CD4-positive, alpha-beta T cell treated with Interleukin-6 at 100 ng/mL for 8 hours (primary cell): ENCODE measurements at regions not wholly inside any gene's neighbourhood (a gene's known extent, or its start where the extent isn't known, plus 50 kb on each side); places are given as distances from the start of the nearest gene placed in this dataset.
A peak's percentile ranks its signal among the peaks of the same experiment; 100 is the strongest.

Experiments
- DNase-seq: peaks from one replicate; pipeline ENCODE4 v3.0.0-alpha.2; 2020; ENCODE audit warnings: mixed read lengths, low spot score

DNA sequence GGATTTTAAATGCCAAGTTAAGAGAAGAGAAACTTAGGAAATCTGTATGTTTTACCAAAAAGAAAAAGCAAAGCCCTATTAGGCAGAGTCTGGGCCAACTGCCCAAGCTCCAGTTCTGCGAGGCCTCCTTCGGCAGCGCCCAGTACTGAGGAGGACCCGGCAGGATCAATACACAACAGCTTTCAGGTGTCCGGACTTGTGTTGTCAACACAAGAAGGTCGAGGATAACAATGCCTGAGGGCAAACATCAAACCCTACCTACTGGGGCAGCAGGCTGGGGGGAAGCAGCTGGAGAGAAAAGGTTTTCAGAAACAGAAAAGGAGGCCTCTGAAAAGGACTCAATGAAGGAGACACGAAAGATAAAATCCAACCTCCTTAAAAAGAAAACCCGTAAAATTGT is 98.1 kb upstream of the GJB5 start:
- no peak for DNase-seq

DNA sequence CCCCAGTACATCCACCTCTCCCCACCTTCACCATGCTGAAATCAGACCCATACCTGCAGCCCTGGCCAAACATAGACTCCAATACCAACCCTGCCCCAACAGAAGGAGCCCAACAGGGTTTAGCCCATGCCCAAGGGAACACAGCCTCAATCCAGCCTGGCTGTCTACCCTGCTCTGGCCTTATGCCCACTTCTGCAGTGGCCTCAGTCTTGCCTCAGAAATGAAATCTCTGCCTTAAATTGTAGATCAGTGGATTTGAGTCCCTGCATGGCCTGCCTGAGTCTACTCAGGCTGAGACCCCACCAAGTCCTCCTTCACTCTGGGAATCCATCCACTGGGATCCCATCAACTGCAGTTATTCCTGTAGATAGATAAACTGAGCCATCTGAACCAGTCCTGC is 97.6 kb upstream of the GJB5 start:
- DNase-seq = no peak

DNA sequence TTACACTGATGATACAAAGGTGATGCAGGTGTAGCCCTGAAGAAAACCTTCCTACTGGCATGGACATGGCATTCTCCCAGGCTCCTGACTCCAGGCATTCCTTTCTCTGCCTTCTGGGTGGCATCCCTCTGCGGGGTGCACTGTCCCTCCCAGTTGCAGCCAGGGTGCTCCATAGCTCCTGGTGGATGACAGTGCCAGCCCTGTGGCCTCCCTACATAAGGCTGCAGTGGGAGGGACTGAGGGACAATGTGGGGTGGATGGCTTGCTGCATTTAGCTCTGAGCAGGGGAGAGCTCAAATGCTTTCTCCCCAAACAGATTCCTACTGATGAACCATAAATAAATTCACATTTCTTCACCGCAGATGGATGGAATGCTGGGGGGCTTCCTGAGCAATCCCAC is 97.0 kb upstream of the GJB5 start:
- DNase-seq = no peak

DNA sequence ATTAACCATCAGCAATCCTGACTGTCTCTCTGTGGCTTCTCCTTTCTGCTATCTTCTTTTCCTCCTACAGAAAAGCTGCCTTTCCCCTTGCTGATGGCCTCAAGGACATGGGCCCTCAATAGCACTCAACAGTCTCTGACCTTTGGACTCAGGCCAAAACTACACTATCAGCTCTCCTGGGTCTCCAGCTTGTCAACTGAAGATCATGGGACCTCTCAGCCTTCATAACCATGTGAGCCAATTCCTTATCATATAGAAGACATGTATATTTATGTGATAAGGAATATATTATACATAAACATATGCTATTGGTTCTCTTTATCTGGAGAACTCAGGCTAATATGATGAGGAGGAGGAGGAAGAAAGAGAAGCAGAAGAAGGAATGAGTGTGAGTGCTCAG is 91.8 kb upstream of the GJB5 start:
- no peak for DNase-seq

DNA sequence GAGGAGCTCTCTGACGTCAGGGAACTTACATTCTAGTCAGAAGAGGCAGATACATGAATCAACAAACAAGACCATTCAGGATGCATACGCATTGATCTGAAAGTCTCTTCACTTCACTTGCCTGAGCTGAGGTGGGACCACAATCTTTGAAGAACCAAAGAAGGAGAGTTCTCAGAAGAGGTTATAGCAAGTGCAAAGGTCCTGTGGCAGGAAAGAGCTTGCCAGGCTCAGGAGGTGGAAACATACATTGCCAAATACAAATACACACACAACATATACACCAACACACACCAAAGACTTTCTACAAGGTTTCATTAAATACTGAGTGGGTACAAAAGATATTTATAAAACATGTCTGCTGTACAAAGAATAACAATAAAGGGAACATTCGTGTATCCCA is 86.8 kb upstream of the GJB5 start:
- no peak for DNase-seq

DNA sequence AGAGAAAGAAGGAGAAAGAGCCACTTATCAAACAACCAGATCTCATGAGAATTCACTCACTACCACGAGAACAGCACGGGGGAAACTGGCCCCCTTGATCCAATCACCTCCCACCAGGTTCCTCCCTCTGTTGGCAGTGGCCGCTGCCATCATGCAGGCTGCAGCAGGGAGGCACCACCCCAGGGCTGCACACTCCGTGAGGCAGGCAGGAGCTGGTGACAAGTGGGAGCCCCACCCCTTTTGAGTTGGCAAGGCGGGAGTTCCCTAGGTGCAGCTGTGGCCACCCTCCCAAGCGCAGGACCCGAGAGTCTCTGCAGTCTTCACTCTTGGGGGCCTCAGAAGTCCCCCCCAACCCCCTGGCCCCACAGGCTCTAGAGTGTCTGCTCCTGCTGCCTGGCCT is 83.9 kb upstream of the GJB5 start:
- no peak for DNase-seq

DNA sequence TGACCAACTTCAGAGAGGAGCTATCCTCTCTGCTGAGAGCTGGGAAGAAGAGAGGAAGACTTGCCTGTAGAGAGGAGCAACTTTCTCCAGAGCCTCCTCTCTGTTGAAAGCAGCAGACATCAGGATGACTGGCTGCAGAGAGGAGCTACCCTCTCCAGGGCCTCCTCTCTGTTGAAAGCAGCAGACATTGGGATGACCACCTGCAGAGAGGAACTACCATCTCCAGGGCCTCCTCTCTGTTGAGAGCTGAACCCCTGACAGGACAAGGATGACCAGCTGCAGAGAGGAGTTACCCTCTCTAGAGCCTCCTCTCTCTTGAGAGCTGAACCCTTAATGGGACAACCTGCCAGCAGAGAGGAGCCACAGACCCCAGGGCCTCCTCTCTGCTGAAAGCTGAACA is 83.0 kb upstream of the GJB5 start:
- no peak for DNase-seq

DNA sequence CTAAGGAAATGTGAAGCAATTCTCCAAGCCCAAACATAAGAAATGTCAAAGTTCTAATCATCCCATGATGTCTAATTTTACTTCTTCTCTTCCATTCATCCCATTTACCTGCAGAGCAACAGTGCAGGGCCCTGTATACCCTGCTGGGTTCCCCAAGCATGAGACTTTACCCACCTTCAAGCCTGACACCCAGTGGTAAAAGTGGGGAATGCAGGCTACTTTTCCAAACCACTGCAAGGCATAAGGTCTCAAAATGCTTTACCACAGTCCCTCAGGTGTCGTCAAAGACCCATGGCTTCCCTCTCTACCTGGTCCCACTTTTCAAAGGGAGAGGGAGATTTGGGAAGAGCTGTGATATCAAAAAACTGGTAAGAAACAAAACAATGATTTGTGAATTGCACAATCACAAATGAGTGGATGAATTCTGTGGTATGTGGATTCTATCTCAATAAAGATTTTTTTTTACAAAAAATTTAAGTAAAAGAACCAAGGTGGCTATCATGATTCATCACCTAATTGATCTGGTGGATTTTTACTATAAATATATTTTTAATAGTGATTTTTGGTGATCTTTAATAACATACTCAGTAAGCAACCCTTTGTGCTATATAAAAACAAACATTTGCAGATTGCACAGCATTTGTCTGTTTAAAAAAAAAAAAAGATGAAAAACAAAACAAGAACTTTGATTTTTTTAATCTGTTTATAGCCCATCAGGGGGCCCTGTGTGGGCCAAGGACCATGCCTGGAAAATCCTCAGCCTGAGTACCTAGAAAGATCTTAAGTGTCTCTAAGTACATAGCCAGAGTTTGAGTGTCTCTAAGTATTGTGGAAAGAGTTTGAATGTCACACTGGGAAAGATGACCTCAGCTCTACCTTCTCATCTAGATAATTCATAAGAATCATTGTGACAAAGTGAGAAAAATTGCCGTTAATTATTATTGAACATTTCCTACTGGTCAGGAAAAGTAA is 73.1 kb upstream of the GJB5 start:
- peak; percentile 27 for DNase-seq

DNA sequence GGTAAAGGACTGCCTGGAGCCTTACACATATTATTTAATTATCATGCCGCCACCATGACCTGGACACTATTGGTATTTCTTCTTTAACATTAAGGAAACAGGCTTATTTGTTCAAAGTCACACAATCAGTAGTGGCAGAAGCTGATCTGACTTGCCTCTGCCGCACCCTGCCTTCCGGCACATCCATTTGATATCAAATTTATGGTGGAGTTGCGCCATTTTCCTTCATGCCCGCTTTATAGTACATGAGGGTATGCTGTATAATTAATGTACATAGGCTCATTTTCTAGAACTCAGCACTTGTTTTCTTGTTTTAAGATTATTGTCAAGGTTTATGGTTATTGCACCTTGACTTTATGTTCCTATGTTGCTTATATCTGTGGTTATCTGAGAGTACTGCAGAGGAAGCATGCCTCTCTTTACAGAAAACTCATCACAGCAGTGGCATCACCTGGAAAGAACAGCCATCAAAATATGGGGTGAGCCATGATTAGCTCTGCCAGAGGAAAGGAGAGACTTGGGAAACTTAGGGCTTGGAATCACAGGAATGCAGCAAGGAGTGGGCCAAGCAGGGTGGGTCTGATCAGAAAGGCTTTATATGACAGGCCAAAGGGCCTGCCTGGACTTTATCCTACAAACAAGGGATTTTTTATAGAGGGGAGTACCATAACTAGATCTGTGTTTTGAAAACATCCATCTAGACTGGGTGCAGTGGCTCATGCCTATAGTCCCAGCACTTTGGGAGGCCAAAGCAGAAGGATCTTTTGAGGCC is 72.2 kb upstream of the GJB5 start:
- no peak for DNase-seq

DNA sequence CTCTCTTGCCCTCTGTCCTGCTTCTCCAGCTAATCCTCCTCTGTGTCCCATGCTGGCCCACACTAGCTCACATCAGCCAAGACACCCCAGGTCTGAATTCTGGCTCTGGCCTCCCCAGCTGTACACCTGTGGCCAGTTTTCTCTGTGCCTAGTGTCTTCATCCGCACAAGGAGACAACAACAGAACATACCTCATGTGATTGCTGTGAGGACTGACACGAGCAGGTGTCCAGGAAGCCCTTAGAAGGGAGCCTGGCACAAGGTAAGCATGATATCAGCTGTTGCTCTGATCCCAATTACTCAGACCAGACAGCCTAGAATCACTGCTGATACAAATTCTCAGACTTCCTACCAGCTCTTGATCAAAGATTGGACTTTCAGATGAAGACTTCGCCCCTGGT is 71.2 kb upstream of the GJB5 start:
- no peak for DNase-seq

DNA sequence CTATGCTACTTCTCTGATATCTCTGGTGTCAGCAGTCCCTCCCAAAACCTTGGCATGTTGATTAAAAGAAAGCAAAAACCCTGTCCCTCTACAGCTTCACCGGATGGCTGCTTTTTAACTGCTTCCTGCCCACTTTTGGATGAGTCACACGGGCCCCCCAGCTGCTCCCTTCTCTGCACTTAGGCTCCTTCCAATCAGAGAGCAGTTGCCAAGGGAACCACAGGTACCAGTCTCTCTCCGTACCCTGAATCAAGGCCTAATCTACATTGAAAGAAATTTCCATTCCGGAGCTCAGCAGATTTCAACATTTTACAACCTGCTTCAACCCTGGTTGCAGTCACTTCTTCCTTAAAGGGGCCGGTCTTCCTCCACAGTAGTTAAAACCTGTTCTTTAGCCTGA is 70.6 kb upstream of the GJB5 start:
- DNase-seq = no peak

DNA sequence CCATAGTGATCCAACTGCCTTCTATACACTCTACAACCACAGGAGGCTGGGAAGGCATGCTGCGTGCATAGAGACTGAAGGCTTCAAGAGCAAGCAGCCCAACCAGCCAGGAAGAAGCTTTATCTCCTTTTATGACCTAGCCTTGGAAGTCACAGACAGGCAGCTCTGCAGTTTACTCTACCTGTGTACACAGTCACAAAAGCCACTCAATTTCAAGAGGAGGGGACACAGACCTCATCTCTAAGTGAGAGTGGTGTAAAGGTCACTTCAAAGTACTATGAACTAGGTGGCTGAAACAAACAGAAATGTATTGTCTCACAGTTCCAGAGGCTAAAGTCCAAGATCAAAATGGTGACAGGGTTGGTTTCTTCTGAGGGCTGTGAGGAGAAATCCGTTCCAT is 69.6 kb upstream of the GJB5 start:
- no peak for DNase-seq

DNA sequence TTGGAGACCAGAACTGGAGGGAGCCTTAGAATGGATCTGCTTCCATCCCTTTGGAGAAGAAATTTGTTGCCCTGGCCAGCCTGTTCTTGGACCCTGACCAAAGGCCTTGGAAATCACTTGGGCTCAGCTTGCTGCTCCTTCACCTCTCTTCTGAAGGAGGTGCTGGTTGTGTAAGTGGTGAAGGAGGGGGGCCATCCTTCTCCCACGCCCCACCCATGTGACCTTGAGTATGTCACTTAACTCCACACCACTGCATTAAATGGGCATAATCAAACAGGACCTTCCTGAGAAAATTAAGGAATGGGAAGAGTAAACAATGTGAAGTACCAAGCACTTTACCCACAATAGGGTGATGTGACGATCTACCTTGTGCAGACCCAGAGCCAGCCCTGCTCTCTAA is 68.3 kb upstream of the GJB5 start:
- no peak for DNase-seq

DNA sequence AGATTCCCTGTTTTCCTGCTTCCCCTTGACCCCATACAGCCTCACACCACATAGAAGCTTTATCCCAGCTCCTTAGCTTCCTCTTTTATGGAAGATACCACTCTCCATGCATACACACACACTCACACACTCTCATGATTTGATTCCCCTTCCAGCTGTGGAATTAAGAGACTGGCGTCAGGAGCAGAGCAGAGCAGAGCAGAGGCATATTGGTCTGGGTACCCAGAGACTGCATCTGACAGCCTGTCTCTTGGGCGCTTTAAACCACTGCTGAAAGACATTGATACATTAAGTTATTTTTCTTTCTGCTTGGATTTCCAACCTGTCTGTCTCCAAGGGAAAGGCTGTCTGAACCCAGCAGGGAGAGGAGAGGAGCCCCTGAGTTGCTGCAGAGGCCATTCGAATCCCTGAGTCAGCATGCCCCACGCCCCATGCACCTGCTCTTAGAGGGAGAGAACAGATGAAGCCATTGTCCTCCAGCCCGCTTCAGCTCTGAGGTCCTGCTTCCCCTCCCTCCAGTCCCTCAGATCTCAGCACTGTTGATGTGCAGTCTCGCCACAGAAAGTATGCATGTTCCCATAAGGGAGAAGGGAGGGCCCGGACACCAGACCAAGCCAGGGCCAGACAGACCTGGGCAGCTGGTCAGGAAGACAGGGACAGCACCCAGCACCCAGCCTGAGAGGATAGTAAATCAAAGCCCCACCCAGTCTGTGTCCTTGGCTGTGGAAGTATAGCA is 66.7 kb upstream of the GJB5 start:
- DNase-seq = no peak

DNA sequence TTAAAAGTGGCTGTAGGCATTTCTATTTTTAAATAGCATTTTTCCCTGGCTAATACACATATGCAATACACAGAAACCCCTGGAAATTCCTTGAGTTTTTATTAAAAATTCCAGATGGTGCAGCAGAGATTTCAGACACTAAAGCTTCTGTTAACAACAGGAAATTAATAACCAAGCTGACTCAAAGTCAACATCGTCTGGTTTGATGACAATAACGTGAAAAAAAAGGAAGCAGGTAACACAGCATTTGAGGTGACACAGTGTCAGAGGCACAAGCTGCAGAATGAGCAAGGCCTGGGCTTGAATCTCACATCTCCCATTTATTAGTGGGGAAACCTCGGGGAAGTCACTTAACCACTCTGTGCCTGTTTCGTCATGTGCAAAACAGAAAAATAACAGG is 64.6 kb upstream of the GJB5 start:
- DNase-seq = no peak

DNA sequence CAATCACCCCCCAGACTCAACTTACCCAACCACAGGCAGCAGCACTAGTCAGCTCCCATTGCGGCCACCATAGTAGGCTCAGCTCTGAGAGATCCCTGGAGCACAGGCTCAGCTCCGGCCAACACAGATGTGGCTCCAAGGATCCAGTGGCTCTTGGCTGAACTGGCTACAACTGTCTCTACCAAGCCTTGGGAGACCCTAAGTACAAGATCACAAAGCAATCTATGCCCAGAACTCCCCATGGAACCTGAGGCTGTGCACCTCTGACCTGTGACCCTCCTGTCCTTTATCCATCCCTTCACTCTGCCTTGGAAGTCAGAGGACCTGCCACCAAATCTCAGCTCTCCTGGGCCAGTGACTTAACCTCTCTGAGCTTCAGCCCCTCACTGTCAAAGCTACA is 61.8 kb upstream of the GJB5 start:
- no peak for DNase-seq

DNA sequence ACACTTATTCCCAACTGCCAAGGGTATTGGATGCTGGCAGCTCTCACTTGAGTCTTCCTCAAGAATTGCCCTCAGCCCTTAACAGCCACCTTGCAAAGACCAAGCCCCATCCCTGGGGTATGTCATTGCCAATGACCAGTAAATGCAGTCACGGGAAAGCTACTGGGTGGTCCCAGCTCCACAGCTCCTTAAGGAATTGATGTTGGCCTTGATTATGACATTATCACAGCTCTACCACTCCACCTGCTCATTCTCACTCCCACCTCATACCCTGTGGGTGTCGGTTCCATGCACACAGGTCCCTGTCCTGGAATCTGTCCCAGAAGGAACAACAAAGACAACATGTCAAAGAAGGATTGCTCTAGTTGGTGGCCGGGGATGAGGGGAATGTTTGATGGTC is 60.5 kb upstream of the GJB5 start:
- DNase-seq = no peak

DNA sequence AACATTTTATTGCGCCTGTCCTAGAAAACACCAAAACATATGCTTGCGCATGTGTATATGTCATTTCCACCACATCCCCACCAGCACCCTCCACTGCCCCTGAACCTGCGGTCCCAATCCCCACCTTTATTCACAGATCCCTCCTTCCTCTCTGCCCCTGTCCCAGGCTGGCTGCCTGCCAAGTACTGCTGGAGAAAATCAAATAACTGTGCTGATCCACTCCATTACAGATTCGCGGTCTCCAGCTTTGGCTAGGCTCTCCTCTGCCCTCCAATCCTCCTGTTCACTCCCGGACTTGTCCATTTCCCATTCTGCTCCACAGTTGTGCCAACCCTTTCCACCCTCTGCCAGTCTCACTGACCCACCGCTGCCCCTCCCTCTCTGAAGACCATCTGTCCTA is 59.3 kb upstream of the GJB5 start:
- no peak for DNase-seq

DNA sequence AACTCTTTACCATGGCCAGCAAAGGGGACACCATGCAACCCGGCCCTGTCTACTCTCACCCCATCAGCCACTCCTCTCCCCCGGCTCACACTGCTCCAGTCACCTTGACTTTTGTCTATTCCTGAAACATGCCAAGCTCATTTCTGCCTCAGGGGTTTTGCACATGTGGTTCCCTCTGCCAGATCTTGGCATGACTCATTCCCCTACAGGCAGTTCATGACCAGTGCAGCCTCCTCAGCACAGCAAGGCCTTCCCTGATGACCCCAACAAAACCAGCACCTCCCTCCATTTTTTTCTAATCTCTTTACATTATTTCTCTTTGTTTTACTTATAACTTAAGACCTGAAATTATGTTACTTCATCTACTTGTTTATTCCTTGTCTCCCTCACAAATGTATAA is 58.6 kb upstream of the GJB5 start:
- DNase-seq = no peak

DNA sequence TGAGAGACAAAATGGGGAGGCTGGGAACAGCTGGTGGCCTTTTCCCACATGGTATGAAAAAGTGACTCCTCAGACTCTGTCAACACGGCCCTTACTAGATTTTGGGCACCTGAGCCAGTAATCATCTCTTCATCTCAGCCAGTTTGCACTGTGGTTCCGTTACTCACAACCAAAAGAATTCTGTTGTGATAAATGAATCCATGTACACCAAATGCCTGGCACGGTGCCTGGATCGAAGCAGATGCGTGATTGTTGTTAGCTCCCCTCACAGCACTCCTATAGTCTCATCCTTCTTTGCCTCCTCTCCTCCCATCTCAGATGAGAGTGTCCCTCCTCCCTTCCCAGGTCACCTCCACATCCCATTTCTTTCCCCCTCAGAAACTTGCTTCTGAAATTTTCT is 57.9 kb upstream of the GJB5 start:
- DNase-seq = no peak

DNA sequence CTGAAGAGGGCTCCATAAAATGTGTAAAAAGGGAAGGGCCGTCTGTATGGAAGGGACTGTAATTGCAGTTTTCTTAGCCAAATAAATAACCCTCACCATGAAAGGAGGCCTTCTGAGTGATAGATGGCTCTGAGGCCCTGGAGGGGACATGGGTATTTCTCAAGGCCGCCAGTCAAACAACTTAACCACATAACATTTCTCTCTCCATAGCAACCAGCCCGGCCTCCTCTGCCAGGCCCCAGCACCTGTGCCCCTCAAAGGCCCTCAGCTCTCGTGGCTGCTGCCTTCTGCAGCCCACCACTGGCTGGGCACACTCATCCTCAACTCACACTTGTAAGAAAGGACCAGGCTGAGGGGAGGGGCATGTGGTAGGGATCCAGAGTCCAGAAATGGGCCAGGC is 57.0 kb upstream of the GJB5 start:
- DNase-seq = no peak

DNA sequence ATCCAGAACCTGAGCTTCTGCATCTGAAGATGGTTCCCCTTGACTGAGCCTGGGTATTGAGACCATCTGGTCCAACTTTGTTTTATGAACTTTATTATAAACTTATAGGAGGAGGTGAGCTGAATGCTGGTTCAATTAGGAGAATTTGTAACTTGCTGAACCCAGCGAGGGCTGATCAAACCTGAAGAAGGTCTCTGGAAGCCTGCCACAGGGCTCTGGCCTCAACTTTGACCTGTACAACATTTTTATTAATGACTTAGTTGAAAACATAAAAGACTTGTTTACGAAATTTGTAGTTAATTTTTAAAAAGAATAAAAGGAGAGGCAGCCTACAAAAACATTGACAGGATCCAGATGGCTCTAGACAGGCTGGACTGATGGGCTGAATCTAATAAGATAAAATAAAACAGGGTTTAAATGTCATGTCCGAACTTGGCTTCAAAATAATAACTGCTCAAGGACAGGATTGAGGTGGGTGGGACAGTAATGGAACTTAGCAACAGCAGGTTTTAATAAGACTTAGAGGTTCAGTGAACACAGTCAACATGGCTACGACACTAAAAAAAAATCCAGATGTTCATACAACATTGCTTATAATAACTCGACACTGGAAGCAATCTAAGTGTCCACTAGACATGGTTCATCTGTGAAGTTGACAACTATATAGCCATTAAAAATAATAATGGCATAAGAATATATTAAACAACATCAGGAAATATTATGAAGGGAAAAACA is 53.4 kb upstream of the GJB5 start:
- no peak for DNase-seq
